Right lobe of liver (tissue), 6 donors: ENCODE measurements at regions not wholly inside any gene's neighbourhood (a gene's known extent, or its start where the extent isn't known, plus 50 kb on each side); places are given as distances from the start of the nearest gene placed in this dataset.

Experiments
- ATAC-seq, 4 donors: fragments of 200-7000 bp; cut with Tn5 transposase; one replicate each; pipeline ENCODE4 v1.9.1; 2020; ENCODE audit warnings: mild to moderate bottlenecking in 4 of 4, moderate library complexity in 4 of 4
- DNase-seq, 3 donors: peaks; one replicate each; pipeline ENCODE4 v3.0.0-alpha.2; 2020
- H3K27ac ChIP-seq, 3 donors: fragments of 200-600 bp; one replicate each; pipeline ENCODE4 v1.8.0; 2022
- H3K27me3 ChIP-seq, 2 donors: fragments of 200-600 bp; one replicate each; pipeline ENCODE4 v1.8.0; 2022
- H3K36me3 ChIP-seq, 4 donors: fragments of 200-600 bp; sonication (generic) in 1 of 4; one replicate each; pipeline versions ENCODE4 v1.5.1 to v1.8.0; 2017 to 2022; ENCODE audit warnings: control low read depth in 1 of 4
- H3K4me1 ChIP-seq, 4 donors: fragments of 200-600 bp; sonication (generic) in 1 of 4; one replicate each; pipeline versions ENCODE4 v1.5.1 to v1.8.0; 2017 to 2022; ENCODE audit warnings: control low read depth in 1 of 4
- H3K4me3 ChIP-seq, 3 donors: fragments of 200-600 bp; one replicate each; pipeline ENCODE4 v1.8.0; 2022
- H3K9me3 ChIP-seq, 4 donors: fragments of 200-600 bp; sonication (generic) in 1 of 4; one replicate each; pipeline versions ENCODE4 v1.5.1 to v1.8.0; 2017 to 2022; ENCODE audit warnings: control low read depth in 1 of 4
- POLR2A ChIP-seq: fragments of 450-650 bp; IDR thresholded peaks from one replicate; pipeline ENCODE4 v1.6.1; 2017; ENCODE audit warnings: antibody characterized with exemption, mild to moderate bottlenecking
- WGBS: methylation state at CpG from one replicate; pipeline ENCODE4 v1.1.6; 2018; ENCODE audit warnings: low coverage, low lambda C conversion rate; ENCODE audit not compliant: insufficient coverage; ENCODE audit errors: missing lambda C conversion rate; 5-methylcytosine and 5-hydroxymethylcytosine counted together
- intact Hi-C, 2 donors: fragments of 100-400 bp; cut with DNase I; formaldehyde crosslinking; loops; one replicate each; pipeline versions ENCODE4 v1.11.2 to v1.14.1; 2022
- TF ChIP-seq, protein P1 (sequence below), 4 donors: fragments of 200-600 bp in 3 of 4; fragments of 450-650 bp in 1 of 4; IDR thresholded peaks; one replicate each; pipeline versions ENCODE4 v1.5.1 to v1.8.0; 2016 to 2022; ENCODE audit warnings: antibody characterized with exemption in 4 of 4, mild to moderate bottlenecking in 2 of 4
- donor health status: DM: no; HTN: yes; CAD: no.
- donor health status: DM: no; HTN: no; CAD: no.
- donor health status: DM: no; HTN: no; CAD: no.
- donor health status: DM: no; HTN: yes; CAD: no.
- donor health status: DM: no; HTN: yes; CAD: no.

DNA sequence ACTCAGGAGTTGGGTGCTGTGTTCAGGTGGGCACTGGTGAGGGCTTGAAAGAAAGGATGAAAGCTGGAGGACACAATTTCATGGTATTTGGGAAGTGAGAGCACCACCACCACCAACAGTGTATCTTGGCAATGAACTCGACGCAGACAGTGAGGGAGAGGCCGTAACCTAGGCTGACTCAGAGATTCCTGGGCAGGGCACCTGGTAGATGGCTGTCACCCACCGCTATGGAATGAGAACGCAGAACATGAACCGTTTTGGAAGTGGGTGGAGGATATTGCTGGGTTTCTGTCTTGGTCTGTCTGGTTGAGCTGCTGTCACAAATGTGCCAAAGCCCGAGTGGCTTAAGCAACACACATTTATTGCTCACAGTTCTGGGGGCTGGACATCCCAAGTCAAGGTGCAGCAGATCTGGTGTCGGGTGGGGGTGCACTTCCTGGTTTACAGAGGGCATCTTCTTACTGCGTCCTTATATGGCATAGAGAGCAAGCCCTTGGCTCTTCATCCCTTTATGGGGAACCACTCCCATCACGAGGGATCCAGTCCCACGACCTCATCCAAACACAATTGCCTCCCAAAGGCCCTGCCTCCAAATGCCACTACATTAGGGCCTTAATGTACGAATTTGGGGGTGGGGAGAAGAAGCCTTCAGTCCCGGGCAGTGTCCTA is 246.3 kb downstream of the SIPA1L2 start:
- DNase-seq, result no peak
- no peaks in the 10 kb centered on the region for H3K27me3 ChIP-seq
- H3K4me3 ChIP-seq, result no peak overlapping the region
- H3K4me1 ChIP-seq, result no peaks in the 10 kb centered on the region
- WGBS, result 61% methylated on average over 5 of the region's 13 CpGs
- intact Hi-C loops, result no loop called here
- ATAC-seq, result no peak
- TF ChIP-seq, protein P1, sequence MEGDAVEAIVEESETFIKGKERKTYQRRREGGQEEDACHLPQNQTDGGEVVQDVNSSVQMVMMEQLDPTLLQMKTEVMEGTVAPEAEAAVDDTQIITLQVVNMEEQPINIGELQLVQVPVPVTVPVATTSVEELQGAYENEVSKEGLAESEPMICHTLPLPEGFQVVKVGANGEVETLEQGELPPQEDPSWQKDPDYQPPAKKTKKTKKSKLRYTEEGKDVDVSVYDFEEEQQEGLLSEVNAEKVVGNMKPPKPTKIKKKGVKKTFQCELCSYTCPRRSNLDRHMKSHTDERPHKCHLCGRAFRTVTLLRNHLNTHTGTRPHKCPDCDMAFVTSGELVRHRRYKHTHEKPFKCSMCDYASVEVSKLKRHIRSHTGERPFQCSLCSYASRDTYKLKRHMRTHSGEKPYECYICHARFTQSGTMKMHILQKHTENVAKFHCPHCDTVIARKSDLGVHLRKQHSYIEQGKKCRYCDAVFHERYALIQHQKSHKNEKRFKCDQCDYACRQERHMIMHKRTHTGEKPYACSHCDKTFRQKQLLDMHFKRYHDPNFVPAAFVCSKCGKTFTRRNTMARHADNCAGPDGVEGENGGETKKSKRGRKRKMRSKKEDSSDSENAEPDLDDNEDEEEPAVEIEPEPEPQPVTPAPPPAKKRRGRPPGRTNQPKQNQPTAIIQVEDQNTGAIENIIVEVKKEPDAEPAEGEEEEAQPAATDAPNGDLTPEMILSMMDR (IDR thresholded peaks at IDR 0.05), result no peak
- TF ChIP-seq POLR2A, result no peak
- H3K36me3 ChIP-seq, result no peaks in the 10 kb centered on the region
- H3K27ac ChIP-seq, result no peak overlapping the region
- H3K9me3 ChIP-seq, result no peaks in the 10 kb centered on the region

- WGBS, result 57% methylated on average over 4 of the region's 4 CpGs
- H3K9me3 ChIP-seq, result no peaks in the 10 kb centered on the region
- no peaks in the 10 kb centered on the region for H3K4me1 ChIP-seq
- DNase-seq (no peak), ATAC-seq (no peak)
- H3K27me3 ChIP-seq, result no peaks in the 10 kb centered on the region
- intact Hi-C loops, result no loop called here
- no peak overlapping the region for H3K27ac ChIP-seq
- no peaks in the 10 kb centered on the region for H3K36me3 ChIP-seq
- no peak for TF ChIP-seq POLR2A
- TF ChIP-seq, protein P1 (IDR thresholded peaks at IDR 0.05), result no peak
- no peak overlapping the region for H3K4me3 ChIP-seq
Observed at GRCh38 chr1:232382671-232383070, 247.3 kb downstream of the SIPA1L2 start.

- Histone ChIP-seq H3K27ac (no peak overlapping the region), H3K36me3 (no peaks in the 10 kb centered on the region), H3K4me1 (no peaks in the 10 kb centered on the region), H3K9me3 (no peaks in the 10 kb centered on the region), H3K4me3 (no peak overlapping the region), H3K27me3 (no peaks in the 10 kb centered on the region)
- no peak for ATAC-seq
- intact Hi-C loops, result no loop called here
- WGBS, result 88% methylated on average over 10 of the region's 10 CpGs
- TF ChIP-seq POLR2A, result no peak
- TF ChIP-seq, protein P1 (IDR thresholded peaks at IDR 0.05), result no peak
- DNase-seq, result no peak
Observed at GRCh38 chr1:232381394-232382100, 248.4 kb downstream of the SIPA1L2 start.

GRCh38 chr1:232380596-232380995 is 249.3 kb downstream of the SIPA1L2 start:
- 54% methylated on average over 3 of the region's 3 CpGs for WGBS
- ATAC-seq, result no peak

More at GRCh38 chr1:232380596-232380995, 249.3 kb downstream of the SIPA1L2 start:
- intact Hi-C loops, result no loop called here
- Histone ChIP-seq H3K4me1 (no peaks in the 10 kb centered on the region), H3K36me3 (no peaks in the 10 kb centered on the region), H3K27me3 (no peaks in the 10 kb centered on the region), H3K27ac (no peak overlapping the region), H3K9me3 (no peaks in the 10 kb centered on the region), H3K4me3 (no peak overlapping the region)
- no peak for DNase-seq
- TF ChIP-seq, protein P1 (IDR thresholded peaks at IDR 0.05), result no peak
- TF ChIP-seq POLR2A, result no peak
